NCI-H1694 (cell line): ENCODE measurements at regions not wholly inside any gene's neighbourhood (a gene's known extent, or its start where the extent isn't known, plus 50 kb on each side); places are given as distances from the start of the nearest gene placed in this dataset.
"Not testable (repeated sequence)": the region's sequence is repeated elsewhere in the genome, so short reads cannot be mapped to it uniquely, and the experiment has no call there.

Source experiments
- DNase-seq: peaks from one replicate; lab custom pipeline; 2025; lab: John Stamatoyannopoulos, UW

DNA sequence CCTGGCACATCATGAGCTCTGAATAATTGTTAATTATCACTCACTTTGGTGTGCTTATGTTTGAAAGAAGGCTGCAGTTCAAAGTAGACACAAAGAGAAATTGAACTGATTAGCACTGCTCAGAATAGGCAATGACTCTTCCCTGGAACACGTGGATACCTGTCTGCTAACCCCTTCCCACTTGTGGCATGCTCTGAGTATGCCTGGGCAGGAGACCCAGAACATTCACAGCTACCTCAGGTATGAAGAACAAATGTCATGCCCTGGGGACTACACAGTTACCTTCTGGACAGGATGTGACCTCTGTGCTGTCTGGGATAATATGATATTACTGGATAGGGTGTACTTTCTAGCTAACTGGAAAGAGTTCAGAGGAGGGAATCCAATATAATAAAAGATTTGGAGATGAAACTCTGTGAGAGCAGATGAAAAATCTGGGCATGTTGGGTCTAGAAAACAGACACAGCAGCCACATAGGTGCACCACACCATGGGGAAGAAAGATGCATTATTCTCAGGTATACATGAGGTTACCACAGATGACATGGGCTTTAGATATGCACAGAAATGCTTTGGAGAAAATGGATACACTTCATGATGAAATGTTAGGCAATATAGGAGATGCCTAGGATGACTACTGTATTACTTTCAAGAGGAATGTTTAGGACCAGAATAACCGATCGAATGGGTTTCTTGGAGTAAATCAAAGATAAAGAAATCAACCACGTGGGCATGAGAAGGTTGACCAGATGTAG is 324.2 kb upstream of the PREP start:
- DNase-seq: no peak

DNA sequence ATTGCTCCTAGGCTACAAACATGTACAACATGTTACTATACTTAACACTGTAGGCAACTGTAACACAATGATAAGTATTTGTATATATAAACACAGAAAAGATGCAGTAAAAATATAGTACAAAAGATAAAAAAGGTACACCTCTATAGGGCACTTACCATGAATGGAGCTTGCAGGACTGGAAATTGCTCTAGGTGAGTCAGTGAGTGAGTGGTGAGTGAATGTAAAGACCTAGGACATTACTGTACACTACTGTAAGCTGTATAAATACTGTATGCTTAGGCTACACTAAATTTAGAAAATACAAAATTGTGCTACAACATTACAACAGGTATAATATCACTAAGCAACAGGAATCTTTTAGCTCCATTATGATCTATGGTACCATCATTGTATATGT is 312.0 kb upstream of the PREP start:
- DNase-seq: no peak

DNA sequence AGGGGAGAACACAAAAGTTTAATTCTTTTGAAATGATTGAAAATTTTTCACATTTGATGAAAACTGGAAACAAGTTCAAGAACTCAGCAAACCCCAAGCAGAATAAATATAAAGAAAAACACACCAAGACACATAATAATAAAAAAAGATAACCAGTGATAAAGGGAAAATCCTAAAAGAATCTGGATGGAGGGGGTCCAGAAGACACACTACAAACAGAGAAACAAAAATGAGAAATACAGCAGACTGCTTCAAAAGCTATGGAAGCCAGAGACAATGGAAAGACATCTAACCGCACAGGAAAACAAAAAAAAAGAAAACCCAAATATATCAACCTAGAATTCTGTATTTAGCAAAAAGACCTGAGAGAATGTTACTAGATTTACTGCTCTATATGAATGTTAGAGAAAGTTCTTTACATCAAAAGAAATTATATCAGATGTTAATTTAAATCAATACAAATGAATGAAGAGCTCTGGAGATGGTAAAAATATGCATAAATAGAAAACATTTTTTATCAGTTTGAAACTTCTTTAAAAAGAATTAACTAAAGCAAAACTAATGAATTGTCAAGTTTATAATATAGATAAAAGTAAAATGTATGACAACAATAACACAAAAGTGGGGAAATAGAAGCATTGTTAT is 310.7 kb upstream of the PREP start:
- DNase-seq: no peak

- no peak for DNase-seq
Observed at GRCh38 chr6:105711216-105711615, 308.3 kb upstream of the PREP start.

DNA sequence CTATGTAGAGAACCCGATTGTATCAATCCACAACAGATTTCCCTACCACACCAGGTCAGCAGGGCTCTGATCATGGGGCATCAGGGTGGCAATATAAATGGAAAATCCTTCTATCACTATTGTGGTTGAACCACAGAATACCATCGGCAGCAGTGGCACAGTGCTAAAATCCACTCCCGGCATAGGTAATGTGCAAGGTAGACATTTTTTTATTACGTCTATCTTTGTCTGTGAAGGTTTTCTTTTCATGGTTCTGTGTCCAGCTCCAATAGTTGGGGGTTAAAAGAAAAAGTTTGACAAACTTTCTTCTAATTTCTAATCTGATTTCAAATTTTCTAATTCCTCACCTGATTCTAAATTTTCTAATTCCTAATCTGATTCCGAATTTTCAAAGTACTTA is 302.7 kb upstream of the PREP start:
- DNase-seq: no peak

DNA sequence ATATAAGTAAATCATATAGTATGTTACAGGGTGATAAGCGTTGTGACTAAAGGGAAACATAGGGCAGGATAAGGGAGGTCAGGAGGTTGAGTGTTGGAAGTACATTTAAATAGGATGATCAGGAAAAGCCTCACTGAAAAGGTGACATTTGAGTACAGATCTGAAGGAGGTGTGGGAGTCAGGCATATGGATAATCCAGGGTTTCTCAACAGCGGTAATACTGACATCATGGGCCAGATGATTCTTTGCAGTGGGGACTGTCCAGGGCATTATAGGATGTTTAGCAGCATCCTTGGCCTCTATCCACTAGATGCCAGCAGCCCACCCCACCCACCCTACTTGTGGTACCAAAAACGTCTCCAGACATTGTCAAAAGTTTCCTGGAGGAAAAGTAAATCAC is 292.6 kb upstream of the PREP start:
- no peak for DNase-seq

DNA sequence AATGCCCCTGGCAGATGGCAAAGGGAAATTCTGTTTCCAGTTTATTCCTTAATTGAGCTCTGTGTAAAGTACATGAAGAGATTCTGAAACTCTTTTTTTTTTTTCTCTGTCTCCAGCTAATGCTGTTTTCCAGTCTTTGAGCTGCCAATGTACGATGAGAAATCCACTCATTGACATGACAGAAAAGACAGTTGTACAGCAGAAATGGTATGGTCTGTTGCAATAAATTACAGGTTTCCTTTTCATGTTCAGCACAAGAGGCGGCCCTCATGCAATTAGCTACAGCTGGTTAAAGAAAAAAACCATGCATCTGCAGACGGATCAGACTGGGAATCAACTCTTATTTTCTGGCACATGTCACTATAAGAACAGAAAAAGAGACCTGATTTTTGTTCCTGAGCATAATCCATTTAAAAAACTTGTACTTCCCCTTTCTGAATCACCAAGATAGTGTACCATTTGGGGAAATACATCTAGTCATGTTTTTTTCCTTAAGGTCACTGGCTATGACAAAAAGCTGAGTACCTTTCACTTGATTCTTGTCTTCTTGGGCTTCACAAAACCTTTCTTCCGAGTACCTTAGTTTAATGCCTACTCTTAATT is 289.8 kb upstream of the PREP start:
- DNase-seq: peak; percentile 54

- DNase-seq: no peak
Observed at GRCh38 chr6:105691971-105692370, 289.1 kb upstream of the PREP start.

- DNase-seq: no peak
Observed at GRCh38 chr6:105691081-105691480, 288.2 kb upstream of the PREP start.

GRCh38 chr6:105688573-105688972 is 285.7 kb upstream of the PREP start:
- DNase-seq: no peak

- not testable (repeated sequence) for DNase-seq
Observed at GRCh38 chr6:105686793-105687192, 283.9 kb upstream of the PREP start.

DNA sequence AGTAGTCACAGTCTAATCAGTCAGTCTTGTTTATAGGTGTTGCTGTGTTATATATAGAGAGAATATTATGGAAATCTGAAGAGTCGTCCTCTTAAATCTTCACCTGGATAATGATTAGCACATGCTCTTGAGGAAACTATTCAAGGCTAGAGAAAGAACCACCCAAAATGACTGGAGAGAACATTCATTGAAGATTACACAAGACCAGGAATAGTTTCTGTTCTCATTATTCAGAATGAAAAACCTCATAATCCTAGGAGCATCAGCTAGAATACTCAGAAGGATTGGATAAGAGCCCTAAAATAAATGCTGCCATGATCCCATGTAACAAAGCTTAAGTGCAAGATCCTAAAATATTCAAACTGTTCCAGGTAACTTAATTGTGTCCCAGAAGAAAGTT is 278.2 kb upstream of the PREP start:
- DNase-seq: no peak

DNA sequence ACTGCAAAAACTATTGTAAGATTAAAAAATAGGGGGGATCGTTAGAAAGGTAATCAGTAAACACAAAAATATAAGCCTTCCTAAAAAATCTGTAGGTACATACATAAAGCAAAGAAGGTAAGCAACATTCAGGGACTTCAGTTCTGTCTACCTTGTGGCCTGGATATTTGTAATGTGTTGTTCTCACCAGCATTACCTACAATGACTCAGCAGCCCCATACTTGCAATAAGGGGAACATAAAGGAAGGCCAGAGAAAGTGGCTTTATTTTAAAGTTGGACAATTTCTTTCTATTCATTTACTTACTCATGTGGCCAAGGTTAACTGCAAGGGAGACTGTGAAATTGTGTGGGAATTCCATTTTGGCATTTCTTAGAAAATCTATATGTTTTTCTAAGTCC is 277.2 kb upstream of the PREP start:
- DNase-seq: no peak

- no peak for DNase-seq
Observed at GRCh38 chr6:105678516-105678915, 275.6 kb upstream of the PREP start.

GRCh38 chr6:105677671-105678475 is 275.0 kb upstream of the PREP start:
- DNase-seq: no peak

- no peak for DNase-seq
Observed at GRCh38 chr6:105676857-105677256, 274.0 kb upstream of the PREP start.

DNA sequence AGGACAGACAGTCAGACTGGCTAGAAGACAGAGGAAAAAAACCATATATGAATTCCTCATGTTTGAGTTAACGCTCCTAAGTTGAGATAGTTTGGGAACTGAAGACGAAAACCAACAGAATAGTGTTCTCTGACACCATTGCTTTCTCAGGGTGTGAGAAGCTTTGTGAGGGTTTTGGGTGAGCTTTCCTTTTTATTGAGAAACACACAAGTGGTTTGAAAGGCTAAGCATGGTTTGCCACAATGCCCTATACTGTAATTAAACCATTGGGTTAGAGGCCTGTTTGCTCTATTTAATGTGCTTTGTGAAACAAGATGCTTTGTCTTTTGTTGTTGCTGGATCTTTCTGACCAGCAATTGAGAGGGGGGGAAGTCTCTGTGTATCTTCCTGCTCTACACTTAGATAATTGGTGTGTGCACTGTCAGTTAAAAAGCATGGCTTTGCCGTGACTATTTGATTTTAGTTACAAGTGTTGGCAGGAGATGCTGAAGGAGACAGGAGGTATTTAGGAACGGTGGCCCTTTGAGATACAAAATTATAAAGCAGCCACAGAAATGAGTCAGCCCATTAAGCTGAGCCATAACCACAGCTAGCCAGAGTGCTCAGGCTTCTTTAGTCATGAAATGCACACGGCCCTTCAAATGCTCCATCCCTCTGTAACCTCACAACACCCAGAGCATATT is 273.0 kb upstream of the PREP start:
- no peak for DNase-seq

DNA sequence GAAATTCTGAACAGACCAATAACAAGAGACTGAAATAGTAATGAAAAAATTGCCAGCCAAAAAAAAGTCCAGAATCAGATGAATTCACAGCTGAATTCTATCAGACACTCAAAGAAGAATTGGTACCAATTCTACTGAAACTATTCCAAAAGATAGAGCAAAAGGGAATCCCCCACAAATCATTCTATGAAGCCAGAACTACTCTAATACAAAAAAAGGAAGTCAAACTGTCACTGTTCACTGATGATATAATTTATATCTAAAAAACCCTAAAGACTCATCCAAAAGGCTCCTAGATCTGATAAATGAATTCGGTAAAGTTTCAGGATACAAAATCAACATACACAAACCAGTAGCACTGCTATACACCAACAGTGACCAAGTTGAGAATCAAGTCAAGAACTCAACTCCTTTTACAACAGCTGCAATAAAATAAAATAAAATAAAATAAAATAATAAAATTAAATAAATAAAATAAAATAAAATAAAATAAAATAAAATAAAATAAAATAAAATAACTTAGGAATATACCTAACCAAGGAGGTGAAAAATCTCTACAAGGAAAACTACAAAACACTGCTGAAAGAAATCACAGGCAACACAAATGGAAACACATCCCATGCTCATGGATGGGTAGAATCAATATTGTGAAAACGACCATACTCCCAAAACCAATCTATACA is 270.1 kb upstream of the PREP start:
- DNase-seq: not testable (repeated sequence)

DNA sequence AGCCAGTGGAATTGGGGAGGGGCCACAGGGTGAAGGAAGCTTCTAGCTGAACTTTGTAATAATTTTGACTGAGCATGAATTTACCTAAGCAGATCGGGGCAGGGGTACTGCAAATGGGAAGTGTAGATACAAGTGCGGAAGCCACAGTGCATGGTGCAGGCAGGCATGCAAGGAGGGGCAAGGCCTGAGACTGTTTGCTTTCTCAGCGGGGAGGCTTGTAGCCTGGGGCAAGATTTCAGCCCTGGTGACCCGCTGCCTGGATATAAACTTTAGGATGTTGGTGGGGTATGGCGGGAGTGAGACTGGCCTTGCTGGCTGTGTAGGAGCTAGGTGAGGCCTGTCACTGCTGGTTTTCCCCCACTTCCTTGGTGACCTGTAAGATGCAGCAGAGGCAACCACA is 266.4 kb upstream of the PREP start:
- DNase-seq: no peak

DNA sequence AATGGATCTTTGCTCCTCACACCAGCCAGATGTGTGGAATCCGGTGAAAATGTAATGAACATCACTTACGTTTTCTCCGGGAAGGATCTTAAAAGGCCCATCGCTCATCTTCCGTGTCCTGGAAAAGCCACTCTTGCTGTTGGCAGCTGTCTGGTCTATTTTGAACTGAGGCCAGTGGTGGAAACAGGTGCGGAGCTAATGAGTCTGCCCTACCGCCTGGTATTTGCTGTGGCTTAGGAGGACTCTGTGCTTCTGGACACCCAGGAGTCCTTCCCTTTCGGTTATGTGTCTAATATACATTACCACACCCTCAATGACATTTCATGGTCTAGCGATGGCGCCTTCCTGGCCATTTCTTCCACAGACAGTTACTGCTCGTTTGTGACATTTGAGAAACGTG is 264.2 kb upstream of the PREP start:
- DNase-seq: no peak

DNA sequence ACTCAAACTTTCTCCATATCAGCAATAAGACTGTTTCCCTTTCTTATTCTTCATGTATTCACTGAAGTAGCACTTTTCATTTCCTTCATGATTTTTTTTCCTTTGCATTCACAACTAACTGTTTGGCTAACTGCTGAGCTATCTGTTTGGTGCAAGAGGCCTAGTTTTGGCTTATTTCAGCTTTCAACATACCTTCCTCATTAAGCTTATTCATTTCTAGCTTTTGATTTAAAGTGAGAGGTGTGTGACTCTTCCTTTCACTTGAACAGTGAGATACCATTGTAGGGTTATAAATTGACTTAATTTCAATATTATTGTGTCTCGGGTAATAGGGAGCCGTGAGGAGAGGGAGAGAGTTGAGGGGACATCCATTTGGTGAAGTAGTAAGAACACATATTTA is 262.0 kb upstream of the PREP start:
- no peak for DNase-seq

GRCh38 chr6:105651969-105652368 is 249.1 kb upstream of the PREP start:
- DNase-seq: no peak
